GM21423 (cell line): ENCODE measurements at regions not wholly inside any gene's neighbourhood (a gene's known extent, or its start where the extent isn't known, plus 50 kb on each side); places are given as distances from the start of the nearest gene placed in this dataset.
"Not testable (repeated sequence)": the region's sequence is repeated elsewhere in the genome, so short reads cannot be mapped to it uniquely, and the experiment has no call there.

Experiments used
- ATAC-seq: cut with Tn5 transposase; IDR thresholded peaks from one replicate; pipeline ENCODE4 v1.9.1; 2021; ENCODE audit warnings: mild to moderate bottlenecking, moderate library complexity; ENCODE audit not compliant: unreplicated experiment

DNA sequence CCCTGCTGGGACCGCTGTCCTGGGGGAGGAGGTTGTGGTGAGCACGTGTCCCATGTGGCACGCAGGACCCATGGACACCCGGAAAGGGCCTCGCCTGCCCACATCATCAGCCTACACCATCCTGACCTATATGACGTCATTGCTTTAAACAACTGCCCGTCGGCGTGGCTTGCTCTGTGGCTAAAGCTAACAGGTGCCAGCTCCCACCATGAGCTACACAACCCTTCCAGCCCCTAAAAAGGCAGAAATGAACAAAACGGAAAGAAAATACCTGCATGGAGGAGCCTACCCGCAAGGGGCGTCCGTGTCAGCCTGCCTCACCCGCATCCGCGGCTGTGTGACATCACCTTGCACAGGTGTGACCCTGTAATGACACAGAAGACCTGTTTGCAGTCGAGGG lies 481.8 kb downstream of the BRD1 start:
- ATAC-seq: no peak

DNA sequence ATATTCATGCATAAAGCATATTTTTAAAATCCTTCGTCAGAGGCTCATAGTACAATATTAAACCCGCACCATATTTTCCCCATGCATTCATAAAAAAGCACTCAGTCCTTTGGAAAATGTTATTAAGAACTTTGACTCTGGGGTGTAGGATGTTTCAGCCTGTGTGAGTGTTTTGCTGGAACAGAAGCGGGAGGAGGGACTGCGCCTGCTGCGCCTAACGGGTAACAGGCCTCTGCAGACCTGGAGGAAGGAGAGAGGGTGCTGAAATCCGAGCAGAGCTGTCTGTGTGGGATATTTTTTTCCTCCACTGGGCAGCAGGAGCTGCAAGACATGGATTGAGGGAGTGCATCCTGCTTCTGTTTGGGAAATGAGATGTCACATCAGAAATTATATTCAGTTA lies 483.0 kb downstream of the BRD1 start:
- ATAC-seq: no peak

DNA sequence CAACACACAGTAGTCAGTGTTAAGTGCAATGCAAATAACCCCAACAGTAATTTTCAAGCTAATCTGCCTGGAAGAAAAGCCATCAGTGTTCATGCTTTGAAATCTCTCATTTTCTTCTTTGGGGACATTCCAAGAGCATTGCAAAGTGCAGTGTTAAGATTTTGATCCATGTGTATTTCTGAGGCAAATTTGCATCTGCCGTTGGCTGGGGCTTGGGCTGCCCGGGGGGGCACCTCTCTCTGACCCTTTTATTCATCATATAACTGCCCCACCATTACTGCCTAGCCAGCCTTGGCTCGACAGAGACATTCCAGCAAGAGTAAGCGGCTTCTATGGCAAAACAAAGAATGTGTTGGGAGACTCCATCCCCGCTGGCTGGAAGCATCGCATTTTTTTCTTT lies 483.5 kb downstream of the BRD1 start:
- no peak for ATAC-seq

DNA sequence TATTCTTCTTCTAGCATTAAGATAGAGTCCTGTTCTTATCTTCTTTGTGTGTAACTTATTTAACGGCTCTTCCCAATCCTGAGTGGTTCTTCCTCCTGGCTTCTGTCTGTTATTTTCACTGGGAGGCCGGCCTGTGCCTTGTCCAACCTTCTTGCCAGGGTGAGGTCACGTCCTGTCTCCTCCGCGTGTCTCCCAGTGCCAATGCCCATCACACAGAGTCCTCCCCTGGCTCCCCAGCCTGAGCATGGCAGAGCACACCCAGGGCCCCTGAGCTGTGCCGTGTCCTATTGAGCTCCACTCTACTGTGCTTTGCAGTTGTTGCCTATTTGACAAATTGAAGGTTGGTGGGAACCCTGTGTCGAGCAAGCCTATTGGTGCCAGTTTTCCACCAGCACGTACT lies 487.3 kb downstream of the BRD1 start:
- ATAC-seq: no peak

DNA sequence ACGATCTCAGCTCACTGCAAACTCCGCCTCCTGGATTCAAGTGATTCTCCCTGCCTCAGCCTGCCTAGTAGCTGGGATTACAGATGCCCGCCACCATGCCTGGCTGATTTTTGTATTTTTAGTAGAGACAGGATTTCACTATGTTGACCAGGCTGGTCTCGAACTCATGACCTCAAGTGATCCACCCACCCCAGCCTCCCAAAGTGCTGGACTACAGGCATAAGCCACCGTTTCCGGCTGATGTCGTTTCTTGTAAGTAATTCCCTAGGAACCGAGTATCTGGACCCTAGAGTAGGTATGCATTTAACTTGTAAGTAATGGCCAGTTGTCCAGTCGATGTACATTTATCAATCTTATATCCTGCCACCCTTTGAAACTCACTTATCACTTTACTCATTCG lies 491.2 kb downstream of the BRD1 start:
- not testable (repeated sequence) for ATAC-seq

DNA sequence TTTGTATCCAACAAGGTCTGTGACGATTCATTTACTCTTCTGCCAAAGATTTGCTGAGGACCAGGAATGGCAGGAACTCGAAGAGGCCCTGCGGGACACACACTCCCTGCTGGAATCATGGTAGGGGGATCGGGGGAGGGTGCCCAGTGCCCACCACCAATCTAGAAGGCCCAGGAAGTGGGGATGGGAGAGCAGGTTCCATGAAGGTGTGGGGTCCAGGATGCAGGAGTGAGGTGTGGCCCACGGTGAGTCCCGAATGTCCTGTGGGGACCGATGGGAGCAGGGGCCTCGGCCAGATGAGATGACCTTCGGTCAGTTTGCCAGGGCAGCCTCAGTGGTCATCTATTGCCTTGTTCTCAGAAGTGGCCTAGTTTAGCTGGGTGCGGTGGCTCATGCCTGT lies 492.7 kb downstream of the BRD1 start:
- ATAC-seq: no peak

DNA sequence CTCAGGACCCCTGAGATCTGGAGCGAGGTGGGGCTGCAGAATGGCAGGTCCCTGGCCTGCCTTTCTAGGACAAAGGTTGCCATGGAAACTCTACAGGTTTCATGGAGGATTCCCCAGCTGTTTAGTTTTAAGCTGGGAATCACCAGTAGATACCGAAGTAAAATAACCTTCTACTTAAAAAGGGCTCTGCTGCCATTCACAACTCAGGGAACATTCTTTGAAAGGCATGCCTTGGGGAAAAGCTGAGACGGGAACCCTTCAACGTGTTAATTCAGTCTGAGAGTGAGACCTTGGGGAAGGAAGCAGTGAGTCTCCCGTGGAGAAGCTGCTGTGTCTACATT lies 493.3 kb downstream of the BRD1 start:
- ATAC-seq: no peak

DNA sequence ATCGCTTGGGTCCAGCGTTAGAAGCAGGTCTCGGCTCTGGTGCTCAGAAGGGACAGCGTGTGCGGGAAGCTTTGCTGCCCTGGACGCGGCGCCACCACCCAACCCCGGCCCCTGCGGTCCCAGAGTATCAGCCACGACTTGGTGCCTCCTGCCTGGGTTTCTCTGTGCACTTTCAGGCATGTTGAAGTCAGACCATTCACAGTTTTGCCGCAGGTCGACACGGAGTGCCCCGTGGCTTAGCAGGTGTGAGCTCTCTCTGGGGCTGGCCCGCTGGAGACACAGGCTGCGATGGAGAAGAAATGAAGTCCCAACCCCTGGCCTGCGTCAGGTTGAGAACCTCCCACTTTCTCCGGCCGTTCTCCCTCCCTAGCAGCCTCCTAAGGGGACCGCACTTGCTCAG lies 494.5 kb downstream of the BRD1 start:
- ATAC-seq: no peak

DNA sequence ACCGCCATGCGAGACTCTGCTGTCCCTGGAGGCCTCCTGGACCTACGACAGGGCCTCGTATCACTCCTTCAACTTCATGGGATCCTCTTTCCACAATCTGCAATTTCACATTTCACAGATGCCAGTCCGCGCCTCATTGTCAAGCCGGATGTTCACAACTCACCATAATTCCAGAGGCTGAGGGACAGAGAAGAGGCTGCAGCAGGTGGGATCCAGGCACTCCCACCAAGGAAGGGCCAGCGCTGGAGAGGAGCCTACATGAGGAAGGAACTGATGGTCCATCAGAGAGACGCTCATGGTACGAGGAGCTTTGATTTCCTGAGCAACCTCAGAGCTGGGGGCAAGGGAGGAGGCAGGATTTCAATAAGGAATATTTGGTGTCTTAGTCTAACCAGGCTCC lies 495.0 kb downstream of the BRD1 start:
- no peak for ATAC-seq

DNA sequence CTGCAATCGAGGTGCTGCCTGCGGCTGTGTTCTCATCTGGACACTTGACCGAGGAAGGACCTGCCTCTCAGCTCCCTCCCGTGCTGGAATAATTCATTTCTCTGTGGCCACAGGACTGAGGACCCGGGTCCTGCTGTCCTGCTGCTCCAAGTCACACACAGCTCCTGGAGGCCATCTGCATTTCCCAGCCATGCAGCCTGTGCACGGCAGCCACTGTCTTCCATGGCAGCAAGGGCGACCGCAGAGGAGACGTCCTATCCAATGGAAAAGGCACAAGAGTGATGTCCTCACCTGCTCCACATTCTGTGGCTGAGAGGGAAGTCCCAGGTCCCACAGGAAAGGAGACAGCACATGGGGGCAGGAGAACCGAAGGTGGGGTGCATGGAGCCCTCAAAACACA lies 495.8 kb downstream of the BRD1 start:
- no peak for ATAC-seq

DNA sequence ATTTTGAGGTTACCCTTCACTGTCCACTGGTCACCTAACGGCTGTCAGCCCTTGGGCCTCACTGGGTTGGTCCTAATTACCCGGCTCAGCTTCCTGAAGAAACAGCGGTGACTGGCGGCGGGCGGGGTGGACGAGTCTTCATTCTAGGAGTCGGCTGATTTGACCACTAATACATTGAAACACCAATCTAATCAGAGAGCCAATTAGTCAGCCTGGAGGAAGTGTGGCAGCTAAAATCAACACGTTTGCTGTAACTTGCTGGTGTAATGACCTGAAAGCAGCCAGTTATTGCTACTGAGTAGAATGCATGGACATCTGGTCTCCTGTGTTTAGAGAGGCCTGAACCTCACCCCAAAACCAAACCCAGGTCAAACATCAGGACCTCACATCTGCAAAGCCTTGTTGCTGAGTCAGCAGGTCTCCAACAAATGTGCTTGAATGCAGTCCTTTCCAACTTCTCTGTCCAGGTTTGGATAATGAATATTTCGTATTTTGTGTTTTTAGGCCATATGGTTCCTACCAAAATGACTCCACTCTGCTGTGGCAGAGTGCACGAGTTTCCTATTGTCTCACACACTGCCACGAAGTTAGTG lies 496.4 kb downstream of the BRD1 start:
- ATAC-seq: no peak

DNA sequence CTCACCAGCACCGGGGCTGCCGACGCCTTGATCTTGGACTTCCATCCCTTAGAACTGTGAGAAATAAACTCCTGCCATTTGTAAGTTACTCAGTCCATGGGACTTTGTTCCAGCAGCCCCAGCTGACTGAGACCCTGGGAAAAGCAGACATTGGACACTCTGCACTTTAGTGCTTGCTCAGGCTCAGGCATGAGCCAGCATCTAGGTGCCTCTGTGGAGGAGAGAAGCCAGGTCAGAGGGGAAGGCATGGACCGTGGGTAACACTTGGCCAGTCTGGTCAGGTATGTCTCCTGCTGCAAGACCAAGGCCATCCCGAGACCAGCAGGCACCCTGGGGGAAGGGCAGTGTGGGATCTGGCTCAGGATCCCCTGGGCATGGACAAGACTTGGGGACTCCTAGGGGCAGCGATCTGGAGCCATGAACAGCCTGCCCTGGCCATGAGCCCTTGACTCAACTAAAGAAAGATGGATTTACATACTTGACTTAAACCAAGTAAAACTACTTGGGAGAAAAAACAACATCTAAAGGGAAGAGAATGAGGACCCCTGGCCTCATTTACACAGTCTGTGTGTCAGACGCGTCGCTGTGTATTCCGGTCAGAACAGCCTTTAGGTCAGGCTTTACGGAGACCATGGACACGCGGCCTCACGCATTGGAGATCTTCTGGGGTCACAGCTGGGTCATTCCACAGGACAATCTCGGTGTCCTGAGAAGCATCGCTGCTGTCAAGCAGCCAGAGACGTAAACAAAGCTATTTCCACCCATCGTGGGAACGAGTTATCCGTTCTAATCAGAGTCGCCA lies 497.1 kb downstream of the BRD1 start:
- no peak for ATAC-seq

DNA sequence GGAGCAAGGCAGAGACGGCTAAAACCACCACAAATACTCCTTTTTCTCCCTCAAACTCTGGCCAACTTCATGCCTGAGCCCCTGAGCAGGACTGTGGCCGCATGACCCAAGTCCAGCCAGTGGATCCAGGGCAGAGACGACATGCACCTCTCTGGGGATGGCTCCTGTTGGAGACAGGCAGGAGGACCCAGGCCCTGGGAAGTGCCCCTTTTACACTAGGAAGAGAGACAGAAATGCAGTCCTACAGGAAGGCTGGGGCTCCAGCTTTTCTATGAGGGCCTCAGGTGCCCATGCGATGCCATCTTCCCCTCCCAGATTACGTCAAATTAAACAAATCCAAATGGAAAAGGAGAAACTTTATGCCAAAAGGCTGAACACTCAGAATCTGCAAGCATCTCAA lies 498.0 kb downstream of the BRD1 start:
- ATAC-seq: no peak

DNA sequence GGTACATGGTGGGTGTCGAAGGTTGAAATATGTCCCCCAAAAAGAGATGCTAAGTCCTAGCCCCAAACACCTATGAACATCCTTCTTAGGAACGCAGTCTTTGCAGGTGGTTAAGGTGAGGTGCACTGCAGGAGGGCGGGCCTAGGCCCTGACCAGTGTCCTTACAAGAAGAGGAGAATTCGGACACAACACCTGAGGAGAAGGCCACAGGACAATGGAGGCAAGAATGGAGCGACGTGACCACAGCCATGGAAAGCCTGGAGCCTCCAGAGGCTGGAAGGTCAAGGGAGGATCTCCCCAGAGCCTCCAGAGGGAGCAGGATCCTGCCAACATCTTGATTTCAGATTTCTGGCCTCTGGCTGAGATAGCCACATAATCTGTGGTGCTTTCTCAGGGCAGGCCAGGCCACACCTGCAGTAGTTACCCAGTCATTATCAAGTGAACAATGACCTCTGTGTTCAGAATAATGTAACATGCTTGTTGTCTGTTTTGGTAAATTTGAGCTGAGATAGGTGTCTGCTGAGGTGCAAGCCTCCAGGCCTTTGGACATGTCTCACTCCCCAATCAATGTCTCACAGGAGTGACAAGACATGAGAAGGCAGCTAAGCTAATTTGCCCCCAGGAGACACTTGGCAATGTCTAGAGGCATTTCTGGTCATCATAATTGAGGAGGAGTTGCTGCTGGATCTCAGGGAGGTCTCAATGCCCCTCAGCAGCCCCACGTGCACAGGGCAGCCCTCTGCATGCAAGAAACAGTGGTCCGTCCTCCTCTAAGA lies 498.9 kb downstream of the BRD1 start:
- no peak for ATAC-seq

DNA sequence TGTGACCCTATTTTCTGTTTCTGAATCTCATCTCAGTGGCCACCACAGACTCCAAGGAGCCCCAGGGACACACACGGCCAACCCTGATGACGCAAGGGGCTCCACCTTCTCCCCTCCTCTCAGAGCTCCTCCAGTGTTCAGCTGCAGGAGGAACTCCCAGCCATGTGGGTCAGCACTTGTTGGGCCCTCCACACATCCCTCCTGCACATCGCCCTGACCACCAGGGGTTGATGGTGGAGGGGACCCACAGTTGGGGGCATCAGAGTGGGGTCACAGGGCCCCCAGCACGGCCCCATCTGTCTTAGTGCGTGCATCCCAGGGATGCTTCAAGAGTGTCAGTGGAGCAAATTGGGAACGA lies 499.6 kb downstream of the BRD1 start:
- ATAC-seq: no peak

DNA sequence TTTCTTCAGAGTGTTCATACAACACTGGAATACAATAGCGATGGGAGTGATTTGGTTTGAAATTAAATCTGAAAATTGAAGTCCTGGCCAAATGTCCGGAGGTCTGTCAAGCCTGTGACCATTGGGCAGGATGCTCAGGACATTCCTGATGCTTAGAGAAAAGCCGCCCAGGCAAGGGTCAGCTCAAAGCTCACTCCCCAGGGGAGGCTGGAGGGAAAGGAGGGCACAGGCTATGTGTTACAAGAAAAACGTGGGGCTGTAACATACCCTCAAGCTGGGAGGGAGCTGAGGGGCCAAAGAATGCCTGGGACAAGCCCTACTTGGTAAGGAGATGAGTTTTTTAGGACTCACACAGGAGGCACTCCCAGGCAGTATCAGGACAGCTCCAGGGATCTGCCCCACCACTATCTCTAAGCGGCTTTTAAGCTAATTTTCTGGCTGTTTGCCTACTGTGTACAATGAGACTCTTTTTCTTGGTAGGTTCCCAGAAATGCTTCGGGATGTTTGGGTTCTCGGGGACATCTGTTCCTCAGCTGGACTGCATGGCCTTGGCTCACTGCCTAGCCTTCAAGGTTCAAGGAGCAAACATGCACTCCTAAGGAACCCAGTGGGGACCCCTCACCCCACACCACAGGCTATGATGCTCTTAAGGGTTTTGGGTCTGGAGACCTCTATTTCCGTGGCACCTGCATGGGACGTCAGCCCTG lies 500.1 kb downstream of the BRD1 start:
- no peak for ATAC-seq

DNA sequence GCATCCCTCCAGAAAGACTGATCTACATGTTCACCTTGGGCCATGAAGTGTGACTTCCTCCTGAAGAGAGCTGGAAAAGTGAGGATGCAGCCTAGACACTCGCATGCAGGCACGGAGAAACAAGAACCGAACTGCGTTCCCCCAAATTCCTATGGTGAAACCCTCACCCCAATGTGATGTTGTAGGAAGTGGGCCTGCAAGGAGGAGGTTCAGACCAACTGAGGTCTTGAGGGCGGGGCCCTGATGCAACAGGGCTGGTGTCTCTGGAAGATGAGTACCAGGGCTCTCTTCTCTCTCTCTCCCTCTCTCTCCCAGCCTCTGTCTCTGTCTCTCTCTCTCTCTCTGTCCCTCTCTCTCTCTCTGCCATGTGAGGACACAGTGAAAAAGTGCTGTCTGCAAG lies 501.1 kb downstream of the BRD1 start:
- no peak for ATAC-seq

DNA sequence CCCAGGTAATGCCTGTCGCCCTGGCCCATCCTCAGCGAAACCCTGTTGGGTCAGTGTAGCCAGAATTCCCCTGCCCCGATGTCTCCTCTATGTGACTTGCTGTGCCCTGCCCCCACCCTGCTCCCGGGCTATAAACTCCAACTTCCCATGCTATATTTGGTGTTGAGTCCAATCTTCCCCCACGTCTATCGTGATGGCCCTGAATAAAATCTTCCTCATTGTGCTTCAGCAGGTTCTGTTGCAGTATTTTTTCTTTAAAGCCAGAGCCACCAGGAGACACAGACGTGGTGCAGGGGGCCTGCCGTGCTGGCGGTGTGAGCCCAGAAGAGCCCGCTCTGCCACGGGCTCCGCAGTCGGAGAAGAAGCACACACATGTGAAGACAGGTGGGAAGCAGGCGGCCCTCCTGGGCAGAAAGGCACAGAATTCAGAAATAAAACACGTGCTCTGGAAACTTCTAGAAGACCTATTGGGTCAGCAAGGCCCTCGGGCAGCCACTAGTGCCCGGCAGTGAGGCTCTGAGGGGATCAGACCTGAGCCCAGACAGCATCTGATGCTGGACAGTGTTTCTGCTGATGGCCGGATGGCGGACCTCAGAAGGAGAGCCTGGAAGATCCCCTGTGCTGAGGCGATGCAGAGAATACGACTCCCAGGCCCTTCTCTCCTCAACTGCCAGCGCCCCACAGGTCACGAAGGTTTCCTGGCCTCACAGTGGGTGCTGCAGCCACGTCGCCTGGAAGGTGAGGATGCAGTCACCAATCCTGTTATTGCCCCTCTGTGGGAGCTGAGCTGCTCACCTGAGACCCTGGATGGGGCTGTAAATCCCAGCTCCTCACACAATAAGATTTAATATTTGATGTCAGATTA lies 501.9 kb downstream of the BRD1 start:
- no peak for ATAC-seq

DNA sequence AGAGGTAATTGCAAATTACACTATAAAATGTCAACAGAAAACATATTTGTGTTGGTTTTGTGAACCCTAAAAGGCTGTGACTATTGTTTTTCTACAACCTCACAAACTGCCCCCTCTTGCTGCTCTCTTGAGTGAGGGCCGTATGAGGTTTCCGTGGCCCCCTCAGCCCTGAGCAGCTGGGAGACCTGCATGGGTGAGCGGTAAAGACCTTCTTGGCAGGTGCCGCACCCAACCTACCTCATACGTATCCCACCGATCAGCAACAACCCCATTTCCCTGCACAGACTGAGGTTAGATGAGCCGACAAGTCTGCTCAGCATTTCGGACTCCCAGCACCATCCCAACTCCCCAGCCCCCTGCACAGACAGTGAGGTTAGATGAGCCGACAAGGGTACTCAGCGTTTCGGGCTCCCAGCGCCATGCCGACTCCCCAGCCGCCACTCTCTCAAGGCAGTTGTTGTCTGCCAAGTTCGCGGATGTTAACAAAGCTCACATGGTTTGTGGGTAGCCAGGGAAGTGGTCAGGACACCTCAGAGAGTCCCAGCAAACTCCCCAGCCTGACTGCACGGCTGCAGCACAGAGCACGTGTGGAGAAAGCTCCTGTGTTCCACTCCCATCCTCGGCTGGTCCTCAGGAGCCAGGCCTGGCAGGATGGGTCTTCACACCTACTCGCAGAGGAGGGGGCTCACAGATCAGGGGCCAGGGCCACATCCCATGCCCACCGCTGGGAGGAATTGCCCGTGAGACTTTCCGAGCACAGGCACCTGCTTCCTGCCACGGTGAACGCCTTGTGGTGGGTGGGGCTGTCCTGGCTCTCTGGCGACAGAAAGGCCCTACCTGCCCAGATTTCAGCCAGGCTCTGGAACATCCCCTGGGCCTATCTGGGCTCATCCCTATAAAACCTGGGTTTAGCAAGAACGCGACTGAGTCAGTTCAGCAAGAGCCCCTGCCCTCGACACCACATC lies 502.9 kb downstream of the BRD1 start:
- no peak for ATAC-seq
